HCT116 (cell line): ENCODE measurements at regions not wholly inside any gene's neighbourhood (a gene's known extent, or its start where the extent isn't known, plus 50 kb on each side); places are given as distances from the start of the nearest gene placed in this dataset.

ENCODE experiments used
- ATAC-seq: fragments of 200-7000 bp; cut with Tn5 transposase; 2 replicates; pipeline ENCODE4 v1.9.1; 2020; ENCODE audit warnings: mild to moderate bottlenecking, moderate library complexity
- BruUV-seq: library from RNA; stranded (reverse); fragments of 400-500 nt; replicated peaks from 2 replicates; lab custom pipeline; 2021; lab: Mats Ljungman, UMichigan
- CTCF ChIA-PET: fragments of 300-600 bp; sonication (Branson Sonifier 250); formaldehyde crosslinking; loops from one replicate; lab custom pipeline; 2021; ENCODE audit warnings: antibody characterized with exemption; lab: Charles Lee
- POLR2A ChIA-PET: fragments of 300-600, 350-600 bp; sonication (Branson Sonifier 250); formaldehyde crosslinking; loops from one replicate; lab custom pipeline; 2021; ENCODE audit warnings: antibody characterized with exemption; lab: Charles Lee
- RAD21 ChIA-PET, 2 experiments: fragments of 300-600 bp; sonication (Branson Sonifier 250); formaldehyde crosslinking; loops; one replicate each; lab custom pipeline; 2023; ENCODE audit warnings: low total read pairs in 2 of 2; ENCODE audit not compliant: uncharacterized antibody in 2 of 2, unreplicated experiment in 2 of 2, low non-redundant PET in 1 of 2; lab: Charles Lee
- DNase-seq: peaks from one replicate; pipeline ENCODE4 v3.0.0-alpha.2; 2010; ENCODE audit warnings: low read depth, low spot score
- H2AFZ ChIP-seq: fragments of 200-600 bp; shearing (Covaris generic), sonication (generic); 2 replicates; pipeline ENCODE4 v1.6.1; 2017; ENCODE audit warnings: low read depth, mixed run types, mixed read lengths, antibody characterized with exemption, low read length; ENCODE audit not compliant: poor library complexity, severe bottlenecking
- H3K27ac ChIP-seq: 2 replicates; pipeline ENCODE4 v1.5.1; 2012; ENCODE audit warnings: low read depth, low read length
- H3K27me3 ChIP-seq: fragments of 200-600 bp; sonication (generic); 2 replicates; pipeline ENCODE4 v1.6.1; 2016; ENCODE audit warnings: mixed run types, low read length, mixed read lengths; ENCODE audit not compliant: insufficient read depth
- H3K36me3 ChIP-seq, 2 experiments: fragments of 200-500 bp in 1 of 2; fragments of 200-600 bp in 1 of 2; sonication (Bioruptor generic) in 1 of 2; sonication (generic) in 1 of 2; 2 replicates each; pipeline versions ENCODE4 v1.5.1 to v1.6.1; 2014 to 2016; ENCODE audit warnings: low read length in 2 of 2, inconsistent platforms in 1 of 2, mixed read lengths in 1 of 2, mixed run types in 1 of 2; ENCODE audit not compliant: insufficient read depth in 2 of 2, control insufficient read depth in 1 of 2
- H3K4me1 ChIP-seq, 2 experiments: fragments of 200-600 bp in 1 of 2; sonication (generic) in 1 of 2; 2 replicates each; pipeline versions ENCODE4 v1.5.1 to v1.6.1; 2012 to 2017; ENCODE audit warnings: low read length in 2 of 2, inconsistent platforms in 1 of 2, mild to moderate bottlenecking in 1 of 2, mixed read lengths in 1 of 2, mixed run types in 1 of 2, moderate library complexity in 1 of 2; ENCODE audit not compliant: insufficient read depth in 2 of 2, control insufficient read depth in 1 of 2
- H3K4me2 ChIP-seq: fragments of 200-600 bp; sonication (generic); 2 replicates; pipeline ENCODE4 v1.6.1; 2017; ENCODE audit warnings: mixed run types, low read length, mixed read lengths
- H3K4me3 ChIP-seq, 2 experiments: fragments of 200-600 bp in 1 of 2; sonication (generic) in 1 of 2; replicated peaks in 1 of 2; 2 replicates each; pipeline ENCODE4 v1.5.1; 2011 to 2016; ENCODE audit warnings: low read length in 2 of 2, control low read depth in 1 of 2, low read depth in 1 of 2, mild to moderate bottlenecking in 1 of 2, mixed read lengths in 1 of 2, mixed run types in 1 of 2
- H3K79me2 ChIP-seq: fragments of 200-600 bp; sonication (generic); 2 replicates; pipeline ENCODE4 v1.6.1; 2017; ENCODE audit warnings: mild to moderate bottlenecking, mixed run types, low read length, moderate library complexity, mixed read lengths; ENCODE audit not compliant: insufficient read depth
- H3K9ac ChIP-seq: fragments of 200-600 bp; sonication (generic); 2 replicates; pipeline ENCODE4 v1.6.1; 2016; ENCODE audit warnings: low read length, mixed read lengths
- H3K9me2 ChIP-seq: fragments of 200-600 bp; sonication (generic), shearing (Covaris generic); 2 replicates; pipeline ENCODE4 v1.6.1; 2017; ENCODE audit warnings: mixed run types, mild to moderate bottlenecking, moderate library complexity; ENCODE audit not compliant: insufficient read depth
- H3K9me3 ChIP-seq, 2 experiments: fragments of 200-500 bp in 1 of 2; fragments of 200-600 bp in 1 of 2; sonication (Bioruptor generic) in 1 of 2; sonication (generic) in 1 of 2; 2 replicates each; pipeline ENCODE4 v1.6.1; 2014 to 2017; ENCODE audit warnings: low read length in 2 of 2, mixed read lengths in 2 of 2, inconsistent platforms in 1 of 2, low read depth in 1 of 2, mild to moderate bottlenecking in 1 of 2, mixed run types in 1 of 2, moderate library complexity in 1 of 2; ENCODE audit not compliant: control insufficient read depth in 1 of 2, insufficient read depth in 1 of 2
- H4K20me1 ChIP-seq: fragments of 200-600 bp; sonication (generic), shearing (Covaris generic); 2 replicates; pipeline ENCODE4 v1.6.1; 2017; ENCODE audit warnings: mixed run types, mild to moderate bottlenecking, moderate library complexity; ENCODE audit not compliant: insufficient read depth
- ATF3 ChIP-seq: IDR thresholded peaks from 2 replicates; pipeline ENCODE4 v1.6.1; 2012
- CBX3 ChIP-seq: IDR thresholded peaks from 2 replicates; pipeline ENCODE4 v1.6.1; 2012; ENCODE audit warnings: low read depth
- EGR1 ChIP-seq: IDR thresholded peaks from 2 replicates; pipeline ENCODE4 v1.6.1; 2012; ENCODE audit warnings: low read depth
- EZH2 ChIP-seq: fragments of 200-600 bp; sonication (generic); IDR thresholded peaks from 2 replicates; pipeline ENCODE4 v1.6.1; 2017; ENCODE audit warnings: antibody characterized with exemption, mixed run types
- FOSL1 ChIP-seq: IDR thresholded peaks from 2 replicates; pipeline ENCODE4 v1.6.1; 2012; ENCODE audit warnings: low read depth
- POLR2AphosphoS5 ChIP-seq: IDR thresholded peaks from 2 replicates; pipeline ENCODE4 v1.6.1; 2011; ENCODE audit warnings: mild to moderate bottlenecking, low read depth, low read length, moderate library complexity
- SIN3A ChIP-seq: IDR thresholded peaks from 2 replicates; pipeline ENCODE4 v1.6.1; 2012; ENCODE audit warnings: low read depth
- TCF7L2 ChIP-seq: IDR thresholded peaks from 2 replicates; pipeline ENCODE4 v1.7.0; 2011; ENCODE audit warnings: borderline replicate concordance, inconsistent platforms; ENCODE audit not compliant: insufficient read depth, insufficient read length; ENCODE audit errors: extremely low read depth
- YY1 ChIP-seq: IDR thresholded peaks from 2 replicates; pipeline ENCODE4 v1.6.1; 2011; ENCODE audit warnings: low read length, low read depth, moderate library complexity, mild to moderate bottlenecking; ENCODE audit not compliant: insufficient replicate concordance; ENCODE audit errors: extremely low read depth
- ZNF274 ChIP-seq: fragments of 200-500 bp; sonication (Bioruptor generic); IDR thresholded peaks from 2 replicates; pipeline ENCODE4 v1.6.1; 2014; ENCODE audit warnings: mild to moderate bottlenecking, low read depth, low read length, inconsistent platforms
- intact Hi-C: fragments of 100-400 bp; cut with micrococcal nuclease; formaldehyde crosslinking; loops from 2 replicates; pipeline ENCODE4 v1.10.0; 2022

DNA sequence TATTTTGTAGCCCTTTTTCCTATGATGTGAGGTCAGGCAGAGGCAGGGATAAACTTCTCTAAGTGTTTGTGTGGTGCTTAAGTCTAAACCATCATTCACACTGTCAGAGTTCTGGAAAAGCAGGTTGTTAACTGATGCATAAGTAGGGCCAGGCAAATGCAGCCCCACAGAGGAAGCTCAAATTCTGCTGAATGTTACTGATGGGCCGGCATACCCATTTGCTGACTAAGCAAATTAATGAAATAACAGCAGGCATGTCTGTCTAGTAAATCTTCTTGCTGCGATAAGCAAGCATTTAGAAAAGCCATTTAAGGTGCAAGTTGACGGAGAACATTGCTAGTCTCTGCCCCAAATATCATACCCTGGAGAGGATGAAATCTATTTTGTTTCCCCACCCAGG is 523.2 kb upstream of the CCDC196 start:
- H3K79me2 ChIP-seq = no peaks in the 10 kb centered on the region
- ChIA-PET CTCF (interaction anchor here (0.9 kb wide), 1 partner anchor 139 kb away, joined by 3 read pairs; no protein-coding TSS in a partner anchor), POLR2A (no interaction called here), RAD21 (no interaction called here)
- no peaks in the 10 kb centered on the region for H3K36me3 ChIP-seq
- no peak overlapping the region for H2AFZ ChIP-seq
- DNase-seq (no peak), ATAC-seq (no peak)
- H3K4me1 ChIP-seq = no peaks in the 10 kb centered on the region
- H3K27me3 ChIP-seq = peaks cover 27% of the 10 kb centered on the region; the same call in 1 of the 2 replicates
- H3K9ac ChIP-seq = no peak overlapping the region
- no peak overlapping the region for H3K4me2 ChIP-seq
- no TSS peak for BruUV-seq
- no peaks in the 10 kb centered on the region for H3K9me2 ChIP-seq
- no peak for TF ChIP-seq TCF7L2
- no peak for TF ChIP-seq YY1
- TF ChIP-seq SIN3A = no peak
- TF ChIP-seq EZH2 = no peak
- intact Hi-C loops = no loop called here
- H3K9me3 ChIP-seq = no peaks in the 10 kb centered on the region
- no peaks in the 10 kb centered on the region for H4K20me1 ChIP-seq
- H3K27ac ChIP-seq = no peak overlapping the region
- no peak overlapping the region for H3K4me3 ChIP-seq

DNA sequence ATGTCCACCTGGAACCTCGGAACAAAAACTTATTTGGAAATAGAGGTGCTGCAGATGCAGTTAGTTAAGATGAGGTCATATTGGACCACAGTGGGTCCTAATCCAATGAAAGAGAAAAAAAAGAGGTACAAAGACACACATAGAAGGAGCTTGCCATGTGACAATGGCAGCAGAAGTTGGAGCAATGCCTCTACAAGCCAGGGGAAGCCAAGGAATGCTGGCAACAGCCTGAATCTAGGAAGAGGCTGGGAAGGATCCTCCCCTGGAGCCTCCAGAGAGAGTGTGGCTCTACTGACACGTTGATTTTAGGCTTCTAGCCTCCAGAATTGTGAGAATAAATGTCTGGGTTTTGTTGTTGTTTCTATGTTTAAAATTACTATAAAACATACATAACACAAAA is 521.8 kb upstream of the CCDC196 start:
- Histone ChIP-seq H3K4me1 (no peaks in the 10 kb centered on the region), H3K79me2 (no peaks in the 10 kb centered on the region), H3K4me3 (no peak overlapping the region), H3K4me2 (no peak overlapping the region), H2AFZ (no peak overlapping the region), H3K27me3 (peaks cover 29% of the 10 kb centered on the region; the same call in 1 of the 2 replicates), H3K9ac (no peak overlapping the region), H4K20me1 (no peaks in the 10 kb centered on the region), H3K9me2 (no peaks in the 10 kb centered on the region), H3K9me3 (no peaks in the 10 kb centered on the region), H3K27ac (no peak overlapping the region), H3K36me3 (no peaks in the 10 kb centered on the region)
- TF ChIP-seq POLR2AphosphoS5 (no peak), EGR1 (no peak), ZNF274 (no peak), CBX3 (no peak), ATF3 (no peak), FOSL1 (no peak)
- BruUV-seq = no TSS peak
- POLR2A ChIA-PET = no interaction called here
- RAD21 ChIA-PET = no interaction called here
- ATAC-seq (no peak), DNase-seq (no peak)
- intact Hi-C loops = no loop called here
- CTCF ChIA-PET = no interaction called here
